ENCODE measurements at regions not wholly inside any gene's neighbourhood (a gene's known extent, or its start where the extent isn't known, plus 50 kb on each side); places are given as distances from the start of the nearest gene placed in this dataset.

DNA sequence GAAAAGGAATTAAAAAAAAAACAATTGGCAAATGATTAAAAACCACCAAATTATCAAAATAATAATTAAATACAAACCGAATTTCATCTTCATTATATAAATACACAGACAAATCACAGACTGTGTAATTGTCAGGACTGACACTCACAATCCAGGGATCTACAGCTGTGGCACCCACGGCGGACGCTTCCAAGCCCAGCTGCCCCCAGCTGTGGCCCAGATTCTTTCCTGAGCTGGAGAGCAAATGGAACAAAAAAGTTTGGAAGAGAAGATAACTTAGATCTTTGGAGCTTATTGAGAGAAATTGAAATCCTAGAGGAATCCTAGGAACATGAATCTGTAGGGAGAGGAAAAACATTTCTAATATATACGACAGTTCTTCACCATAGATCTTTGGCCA lies 316.1 kb downstream of the OTUD1 start:
- no peak for TF ChIP-seq EP300 (IDR thresholded peaks at IDR 0.05)
- TF ChIP-seq POLR2AphosphoS5 (IDR thresholded peaks at IDR 0.05): no peak
